GM12878 (cell line): ENCODE measurements at regions not wholly inside any gene's neighbourhood (a gene's known extent, or its start where the extent isn't known, plus 50 kb on each side); places are given as distances from the start of the nearest gene placed in this dataset.

Experiments
- ATAC-seq: fragments of 200-7000 bp; cut with Tn5 transposase; 3 replicates; pipeline ENCODE4 v1.9.1; 2020; ENCODE audit warnings: mild to moderate bottlenecking, moderate library complexity
- BruUV-seq: library from RNA; stranded (reverse); fragments of 400-500 nt; replicated peaks from 2 replicates; lab custom pipeline; 2021; lab: Mats Ljungman, UMichigan
- CTCF ChIA-PET: fragments of 300-600 bp; sonication (Branson Sonifier 250); formaldehyde crosslinking; extraction: SDS; loops from one replicate; lab custom pipeline; 2021; ENCODE audit warnings: inconsistent platforms; lab: Yijun Ruan, JAX
- POLR2A ChIA-PET: fragments of 350-600 bp; formaldehyde crosslinking; extraction: SDS; loops from one replicate; lab custom pipeline; 2021; ENCODE audit warnings: inconsistent platforms; lab: Charles Lee
- RAD21 ChIA-PET: fragments of 300-600 bp; sonication (Branson Sonifier 250); formaldehyde crosslinking; loops from one replicate; lab custom pipeline; 2023; ENCODE audit warnings: antibody characterized with exemption; ENCODE audit not compliant: unreplicated experiment; lab: Charles Lee
- SMC1A ChIA-PET: fragments of 300-600 bp; sonication (Branson Sonifier 250); formaldehyde crosslinking; loops from one replicate; lab custom pipeline; 2023; ENCODE audit not compliant: unreplicated experiment, uncharacterized antibody; lab: Charles Lee
- DNase-seq: peaks from one replicate; pipeline ENCODE4 v3.0.0-alpha.2; 2011; ENCODE audit warnings: low read depth, low spot score
- FAIRE-seq: peaks from 3 replicates; lab custom pipeline; 2011; peaks lifted over from hg19 to GRCh38; lab: Jason Lieb, UNC
- H2AFZ ChIP-seq: 2 replicates; pipeline ENCODE4 v1.6.0; 2011; ENCODE audit warnings: low read depth, low read length, control low read depth; ENCODE audit not compliant: control insufficient read depth
- H3K27ac ChIP-seq: 2 replicates; pipeline ENCODE4 v1.5.1; 2011; ENCODE audit warnings: control low read depth; ENCODE audit not compliant: control insufficient read depth, insufficient read depth
- H3K27me3 ChIP-seq, 2 experiments: replicated peaks in 1 of 2; 2 replicates each; pipeline versions ENCODE4 v1.6.0 to v1.6.1; 2011; ENCODE audit warnings: low read length in 1 of 2; ENCODE audit not compliant: control insufficient read depth in 2 of 2, insufficient read depth in 2 of 2
- H3K36me3 ChIP-seq, 2 experiments: 2 replicates each; pipeline ENCODE4 v1.5.1; 2011; ENCODE audit warnings: low read length in 1 of 2; ENCODE audit not compliant: control insufficient read depth in 2 of 2, insufficient read depth in 2 of 2
- H3K4me1 ChIP-seq: 2 replicates; pipeline ENCODE4 v1.6.1; 2011; ENCODE audit warnings: mild to moderate bottlenecking, low read length, moderate library complexity, mixed read lengths; ENCODE audit not compliant: control insufficient read depth, insufficient read depth
- H3K4me2 ChIP-seq: 2 replicates; pipeline ENCODE4 v1.6.0; 2011; ENCODE audit warnings: control low read depth; ENCODE audit not compliant: control insufficient read depth, insufficient read depth
- H3K4me3 ChIP-seq: fragments of 200-600 bp; sonication (generic); 2 replicates; pipeline ENCODE4 v1.5.1; 2016
- H3K79me2 ChIP-seq: 2 replicates; pipeline ENCODE4 v1.6.0; 2011; ENCODE audit warnings: low read length; ENCODE audit not compliant: control insufficient read depth, insufficient read depth
- H3K9ac ChIP-seq: 2 replicates; pipeline ENCODE4 v1.8.0; 2011; ENCODE audit warnings: low read length, control low read depth, mixed read lengths; ENCODE audit not compliant: control insufficient read depth, insufficient read depth
- H3K9me3 ChIP-seq: replicated peaks from 3 replicates; pipeline ENCODE4 v1.5.1; 2011; ENCODE audit warnings: mild to moderate bottlenecking, low read length; ENCODE audit not compliant: control insufficient read depth, insufficient read depth
- H4K20me1 ChIP-seq: 2 replicates; pipeline ENCODE4 v1.6.0; 2011; ENCODE audit not compliant: control insufficient read depth, insufficient read depth
- EGR1 ChIP-seq, 2 experiments: IDR thresholded peaks; 1 replicate in 1 of 2; 2 replicates in 1 of 2; pipeline ENCODE4 v1.6.1; 2011 to 2012; ENCODE audit warnings: low read depth in 2 of 2, low read length in 2 of 2, borderline replicate concordance in 1 of 2, mild to moderate bottlenecking in 1 of 2, moderate library complexity in 1 of 2
- KLF5 ChIP-seq: fragments of 450-650 bp; IDR thresholded peaks from 2 replicates; pipeline ENCODE4 v1.6.1; 2014; ENCODE audit warnings: mild to moderate bottlenecking; ENCODE audit not compliant: partially characterized antibody
- RB1 ChIP-seq: fragments of 450-650 bp; formaldehyde crosslinking; IDR thresholded peaks from 2 replicates; pipeline ENCODE4 v1.6.1; 2017; ENCODE audit warnings: mild to moderate bottlenecking, borderline replicate concordance
- STAT1 ChIP-seq: fragments of 450-650 bp; conservative IDR thresholded peaks from 2 replicates; pipeline ENCODE4 v1.6.1; 2014; ENCODE audit warnings: antibody characterized with exemption, mild to moderate bottlenecking
- YBX1 ChIP-seq: fragments of 450-650 bp; IDR thresholded peaks from 2 replicates; pipeline ENCODE4 v1.6.1; 2016; ENCODE audit warnings: antibody characterized with exemption
- ZNF274 ChIP-seq: IDR thresholded peaks from one replicate; pipeline ENCODE4 v1.8.0; 2011; ENCODE audit not compliant: insufficient read length, insufficient read depth
- ZSCAN29 ChIP-seq: fragments of 450-650 bp; IDR thresholded peaks from 2 replicates; pipeline ENCODE4 v1.6.1; 2017; ENCODE audit warnings: mild to moderate bottlenecking, moderate library complexity
- in situ Hi-C: fragments of 300-500 bp; cut with MboI; formaldehyde crosslinking; loops from 9 replicates; pipeline ENCODE4 v1.14.3; 2018; ENCODE audit warnings: mixed read lengths
- intact Hi-C: fragments of 100-400 bp; cut with micrococcal nuclease; formaldehyde crosslinking; loops from one replicate; pipeline ENCODE4 v1.14.2; 2022; ENCODE audit not compliant: unreplicated experiment
- TF ChIP-seq, protein P1 (sequence below): IDR thresholded peaks from 2 replicates; pipeline ENCODE4 v1.6.1; 2012; ENCODE audit warnings: low read length, inconsistent platforms
- TF ChIP-seq, protein P2 (sequence below): fragments of 450-650 bp; IDR thresholded peaks from 2 replicates; pipeline ENCODE4 v1.6.1; 2017; ENCODE audit warnings: low read depth, mild to moderate bottlenecking, moderate library complexity

- H3K27me3 ChIP-seq: no peaks in the 10 kb centered on the region
- H3K27ac ChIP-seq: no peak overlapping the region
- in situ Hi-C loops (no loop called here), intact Hi-C loops (no loop called here)
- no peak overlapping the region for H2AFZ ChIP-seq
- H3K9me3 ChIP-seq: peaks cover 1% of the 10 kb centered on the region; the same call in 1 of the 3 replicates
- ChIA-PET SMC1A (interaction anchor here (0.6 kb wide), 1 partner anchor 13 kb away, joined by 3 read pairs; no protein-coding TSS in a partner anchor), POLR2A (no interaction called here), RAD21 (interaction anchor here (1.1 kb wide), 1 partner anchor 19 kb away, joined by 3 read pairs; no protein-coding TSS in a partner anchor), CTCF (interaction anchor here (0.6 kb wide), 1 partner anchor 80 kb away, joined by 3 read pairs; no protein-coding TSS in a partner anchor)
- H3K4me3 ChIP-seq: no peak overlapping the region
- H3K4me1 ChIP-seq: no peaks in the 10 kb centered on the region
- no peaks in the 10 kb centered on the region for H4K20me1 ChIP-seq
- TF ChIP-seq, protein P1, sequence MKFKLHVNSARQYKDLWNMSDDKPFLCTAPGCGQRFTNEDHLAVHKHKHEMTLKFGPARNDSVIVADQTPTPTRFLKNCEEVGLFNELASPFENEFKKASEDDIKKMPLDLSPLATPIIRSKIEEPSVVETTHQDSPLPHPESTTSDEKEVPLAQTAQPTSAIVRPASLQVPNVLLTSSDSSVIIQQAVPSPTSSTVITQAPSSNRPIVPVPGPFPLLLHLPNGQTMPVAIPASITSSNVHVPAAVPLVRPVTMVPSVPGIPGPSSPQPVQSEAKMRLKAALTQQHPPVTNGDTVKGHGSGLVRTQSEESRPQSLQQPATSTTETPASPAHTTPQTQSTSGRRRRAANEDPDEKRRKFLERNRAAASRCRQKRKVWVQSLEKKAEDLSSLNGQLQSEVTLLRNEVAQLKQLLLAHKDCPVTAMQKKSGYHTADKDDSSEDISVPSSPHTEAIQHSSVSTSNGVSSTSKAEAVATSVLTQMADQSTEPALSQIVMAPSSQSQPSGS: no peak
- TF ChIP-seq STAT1: no peak
- no peak for TF ChIP-seq ZNF274
- TF ChIP-seq EGR1 (IDR thresholded peaks at IDR 0.05; ENCODE audit: borderline replicate concordance in 1 of 2, low read depth in 2 of 2, low read length in 2 of 2): no peak
- TF ChIP-seq RB1: no peak
- TF ChIP-seq KLF5: no peak
- TF ChIP-seq, protein P2, sequence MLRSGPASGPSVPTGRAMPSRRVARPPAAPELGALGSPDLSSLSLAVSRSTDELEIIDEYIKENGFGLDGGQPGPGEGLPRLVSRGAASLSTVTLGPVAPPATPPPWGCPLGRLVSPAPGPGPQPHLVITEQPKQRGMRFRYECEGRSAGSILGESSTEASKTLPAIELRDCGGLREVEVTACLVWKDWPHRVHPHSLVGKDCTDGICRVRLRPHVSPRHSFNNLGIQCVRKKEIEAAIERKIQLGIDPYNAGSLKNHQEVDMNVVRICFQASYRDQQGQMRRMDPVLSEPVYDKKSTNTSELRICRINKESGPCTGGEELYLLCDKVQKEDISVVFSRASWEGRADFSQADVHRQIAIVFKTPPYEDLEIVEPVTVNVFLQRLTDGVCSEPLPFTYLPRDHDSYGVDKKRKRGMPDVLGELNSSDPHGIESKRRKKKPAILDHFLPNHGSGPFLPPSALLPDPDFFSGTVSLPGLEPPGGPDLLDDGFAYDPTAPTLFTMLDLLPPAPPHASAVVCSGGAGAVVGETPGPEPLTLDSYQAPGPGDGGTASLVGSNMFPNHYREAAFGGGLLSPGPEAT: no peak
- TF ChIP-seq ZSCAN29: no peak
- no peak for TF ChIP-seq YBX1
- ATAC-seq (no peak), DNase-seq (no peak), FAIRE-seq (no peak)
- no peak overlapping the region for H3K9ac ChIP-seq
- H3K4me2 ChIP-seq: no peak overlapping the region
- no peaks in the 10 kb centered on the region for H3K79me2 ChIP-seq
- BruUV-seq: no TSS peak
- H3K36me3 ChIP-seq: no peaks in the 10 kb centered on the region
These were observed 126.6 kb upstream of the ABCB5 start for GRCh38 chr7:20488850-20489249.
